GM23338 (cell line): ENCODE measurements at regions not wholly inside any gene's neighbourhood (a gene's known extent, or its start where the extent isn't known, plus 50 kb on each side); places are given as distances from the start of the nearest gene placed in this dataset.

ENCODE experiments used
- CREB1 ChIP-seq: fragments of 250-450 bp; sonication (Bioruptor Pico); IDR thresholded peaks from 2 replicates; pipeline ENCODE4 v1.5.0; 2020; ENCODE audit warnings: low read depth, mild to moderate bottlenecking, moderate library complexity
- CTCF ChIP-seq, 2 experiments: fragments of 200-600 bp in 1 of 2; sonication (generic) in 1 of 2; conservative IDR thresholded peaks; 2 replicates each; pipeline versions ENCODE4 v1.5.1 to v1.6.1; 2016 to 2017; ENCODE audit warnings: antibody characterized with exemption in 2 of 2, low read depth in 2 of 2, mild to moderate bottlenecking in 2 of 2, moderate library complexity in 1 of 2
- EZH2 ChIP-seq: fragments of 200-600 bp; sonication (generic); IDR thresholded peaks from one replicate; pipeline ENCODE4 v1.8.0; 2017; ENCODE audit warnings: antibody characterized with exemption, mild to moderate bottlenecking, low read depth; ENCODE audit not compliant: unreplicated experiment
- EZH2phosphoT487 ChIP-seq: fragments of 200-600 bp; sonication (generic); IDR thresholded peaks from one replicate; pipeline ENCODE4 v1.8.1; 2018; ENCODE audit warnings: antibody characterized with exemption; ENCODE audit not compliant: unreplicated experiment
- JUNB ChIP-seq: IDR thresholded peaks from one replicate; pipeline ENCODE4 v1.6.1; 2016; ENCODE audit warnings: antibody characterized with exemption; ENCODE audit not compliant: unreplicated experiment
- NANOG ChIP-seq: IDR thresholded peaks from 2 replicates; pipeline ENCODE4 v1.6.1; 2016; ENCODE audit warnings: antibody characterized with exemption, borderline replicate concordance
- POLR2AphosphoS5 ChIP-seq: IDR thresholded peaks from 2 replicates; pipeline ENCODE4 v1.6.1; 2016; ENCODE audit warnings: antibody characterized with exemption, low read depth
- REST ChIP-seq: IDR thresholded peaks from one replicate; pipeline ENCODE4 v1.6.1; 2018; ENCODE audit warnings: antibody characterized with exemption; ENCODE audit not compliant: unreplicated experiment
- STAT1 ChIP-seq: IDR thresholded peaks from one replicate; pipeline ENCODE4 v1.6.1; 2016; ENCODE audit warnings: antibody characterized with exemption; ENCODE audit not compliant: unreplicated experiment
- ZNF331 ChIP-seq: fragments of 250-450 bp; sonication (Bioruptor Pico); IDR thresholded peaks from 2 replicates; pipeline ENCODE4 v1.5.0; 2020; ENCODE audit warnings: low read depth, mild to moderate bottlenecking, moderate library complexity
- ZNF462 ChIP-seq: fragments of 250-450 bp; sonication (Bioruptor Pico); IDR thresholded peaks from 2 replicates; pipeline ENCODE4 v1.5.0; 2020; ENCODE audit warnings: mild to moderate bottlenecking, moderate library complexity

- TF ChIP-seq REST, result no peak
- TF ChIP-seq CTCF (conservative IDR thresholded peaks at IDR 0.05; ENCODE audit: low read depth in 2 of 2), result no peak
- no peak for TF ChIP-seq JUNB
- no peak for TF ChIP-seq POLR2AphosphoS5
- no peak for TF ChIP-seq EZH2phosphoT487
- TF ChIP-seq EZH2, result no peak
- TF ChIP-seq CREB1 (CRISPR knock-in tag), result no peak
- TF ChIP-seq ZNF462 (CRISPR knock-in tag), result no peak
- TF ChIP-seq ZNF331 (CRISPR knock-in tag), result no peak
- TF ChIP-seq STAT1, result no peak
- TF ChIP-seq NANOG, result no peak
These were observed 529.3 kb upstream of the LRRC7 start for GRCh38 chr1:69038379-69038778.
